ENCODE measurements at regions not wholly inside any gene's neighbourhood (a gene's known extent, or its start where the extent isn't known, plus 50 kb on each side); places are given as distances from the start of the nearest gene placed in this dataset.
A peak's percentile ranks its signal among the peaks of the same experiment; 100 is the strongest.
"Not testable (repeated sequence)": the region's sequence is repeated elsewhere in the genome, so short reads cannot be mapped to it uniquely, and the experiment has no call there.

DNA sequence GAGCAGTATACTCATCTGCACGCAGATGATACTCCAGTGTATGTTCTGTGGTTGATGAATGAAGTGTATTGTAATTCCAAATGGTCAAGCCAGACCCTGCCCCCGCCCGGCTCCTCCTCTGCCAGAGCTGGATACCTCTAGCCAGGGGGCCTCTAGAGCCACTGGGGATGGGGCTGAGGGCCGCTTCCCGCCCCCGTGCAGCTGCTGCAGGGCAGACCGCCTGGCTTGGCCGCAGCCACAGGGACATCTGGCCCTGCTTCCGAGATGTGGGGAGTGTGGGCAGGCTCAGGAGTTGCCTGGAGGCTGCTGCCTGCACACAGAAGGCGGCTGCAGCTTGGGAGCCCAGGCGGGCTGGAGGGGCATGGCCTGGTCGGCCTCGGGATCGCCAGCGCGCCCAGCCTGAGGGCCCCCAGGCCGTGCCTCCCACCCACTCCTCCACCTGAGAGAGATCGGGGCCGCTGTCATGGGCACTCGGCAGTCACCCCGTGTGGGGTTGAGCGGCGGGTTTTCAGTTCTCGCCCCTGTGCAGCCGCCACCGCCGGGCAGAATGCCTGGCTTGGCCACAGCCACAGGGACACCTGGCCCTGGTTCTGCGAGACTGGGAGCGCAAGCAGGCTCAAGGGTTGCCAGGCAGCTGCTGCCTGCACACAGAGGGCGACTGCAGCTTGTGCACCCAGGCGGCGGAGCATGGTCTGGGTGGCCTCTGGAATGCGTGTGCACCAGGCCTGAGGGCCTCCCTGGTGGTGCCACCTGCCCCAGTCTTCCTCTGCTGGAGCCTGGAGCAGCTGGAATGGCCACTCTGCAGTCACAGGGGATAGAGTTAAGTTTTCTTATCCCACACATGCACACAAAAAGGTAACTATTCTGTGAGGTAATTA lies 1643.7 kb downstream of the SPATA31A7 start:
- DNase-seq (ENCODE audit: low read depth), result not testable (repeated sequence)

DNA sequence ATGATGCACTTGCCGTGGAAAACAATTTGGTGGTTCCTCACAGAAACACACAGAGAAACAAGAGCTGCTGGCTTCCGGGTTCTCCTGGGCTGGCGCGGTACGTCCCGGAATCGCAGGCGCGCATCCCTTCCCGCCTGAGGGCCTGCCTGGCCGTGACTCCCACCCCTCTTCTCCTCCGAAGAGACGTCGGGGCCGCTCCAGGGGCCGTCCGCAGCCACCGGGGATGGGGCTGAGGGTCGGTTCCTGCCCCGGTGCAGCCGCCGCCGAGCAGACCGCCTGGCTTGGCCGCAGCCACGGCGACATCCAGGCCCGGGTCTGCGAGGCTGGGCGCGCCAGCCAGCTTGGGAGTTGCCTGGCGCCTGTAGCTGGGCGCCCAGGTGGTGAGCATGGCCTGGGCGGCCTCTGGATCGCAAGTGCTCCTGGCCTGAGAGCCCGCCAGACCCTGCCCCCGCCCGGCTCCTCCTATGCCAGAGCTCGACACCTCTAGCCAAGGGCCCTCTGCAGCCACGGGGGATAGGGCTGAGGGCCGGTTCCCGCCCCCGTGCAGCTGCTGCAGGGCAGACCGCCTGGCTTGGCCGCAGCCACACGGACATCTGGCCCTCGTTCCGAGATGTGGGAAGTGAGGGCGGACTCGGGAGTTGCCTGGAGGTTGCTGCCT lies 1647.5 kb downstream of the SPATA31A7 start:
- not testable (repeated sequence) for DNase-seq (ENCODE audit: low read depth)

DNA sequence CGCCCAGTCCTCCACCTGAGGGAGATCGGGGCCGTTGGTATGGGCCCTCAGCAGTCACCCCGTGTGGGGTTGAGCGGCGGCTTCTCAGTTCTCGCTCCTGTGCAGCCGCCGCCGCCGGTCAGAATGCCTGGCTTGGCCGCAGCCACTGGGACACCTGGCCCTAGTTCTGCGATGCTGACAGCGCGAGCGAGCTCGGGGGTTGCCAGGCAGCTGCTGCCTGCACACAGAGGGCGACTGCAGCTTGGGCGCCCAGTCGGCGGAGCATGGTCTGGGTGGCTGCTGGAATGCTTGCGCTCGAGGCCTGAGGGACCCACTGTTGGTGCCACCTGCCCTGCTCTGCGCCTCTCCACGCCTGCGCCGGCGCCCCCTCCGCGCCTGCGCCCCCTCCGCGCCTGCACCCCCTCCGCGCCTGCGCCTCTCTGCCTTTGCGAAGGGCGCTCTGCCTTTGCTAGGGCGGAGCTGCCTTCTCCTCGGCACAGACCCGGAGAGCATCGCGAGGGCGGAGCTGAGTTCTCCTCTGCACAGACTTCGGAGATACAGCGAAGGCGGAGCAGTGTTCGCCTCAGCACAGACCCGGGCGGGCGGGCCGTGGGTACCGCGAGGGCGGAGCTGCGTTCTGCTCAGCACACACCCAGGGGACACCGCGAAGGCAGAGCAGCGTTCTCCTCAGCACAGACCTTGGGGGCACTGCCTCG lies 1648.3 kb downstream of the SPATA31A7 start:
- peak; percentile 99 for DNase-seq (ENCODE audit: low read depth)

DNA sequence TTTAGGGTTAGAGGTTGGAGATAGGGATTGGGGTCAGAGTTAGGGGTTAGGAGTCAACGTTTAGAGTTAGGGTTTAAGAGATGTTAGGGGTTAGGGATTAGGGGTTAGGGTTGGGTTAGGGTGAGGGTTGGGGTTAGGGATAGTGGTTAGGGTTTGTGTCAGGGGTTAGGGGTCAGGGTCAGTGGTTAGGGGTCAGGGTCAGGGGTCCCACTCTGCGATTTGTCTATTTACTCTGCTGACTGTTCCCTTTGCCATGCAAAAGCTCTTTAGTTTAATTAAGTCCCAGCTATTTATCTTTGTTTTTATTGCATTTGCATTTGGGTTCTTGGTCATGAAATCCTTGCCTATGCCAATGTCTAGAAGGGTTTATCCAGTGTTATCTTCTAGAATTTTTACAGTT lies 1649.3 kb downstream of the SPATA31A7 start:
- DNase-seq (ENCODE audit: low read depth), result not testable (repeated sequence)

DNA sequence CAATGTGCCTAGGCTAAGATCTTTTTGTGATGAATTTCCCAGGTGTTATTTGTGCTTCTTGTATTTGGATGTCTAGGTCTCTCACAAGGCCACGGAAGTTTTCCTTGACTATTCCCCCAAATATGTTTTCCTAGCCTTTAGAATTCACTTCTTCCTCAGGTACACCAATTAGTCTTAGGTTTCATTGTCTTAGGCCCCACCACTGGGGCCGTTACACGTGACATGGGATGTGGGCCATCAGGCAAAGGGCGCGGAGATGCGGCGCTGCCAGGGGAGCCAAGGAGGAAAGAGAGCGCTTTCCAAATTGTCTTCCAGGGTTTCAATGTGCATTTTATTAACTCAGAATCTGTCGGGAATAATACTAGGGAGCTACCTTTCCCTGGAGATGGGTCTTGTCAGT lies 1653.3 kb downstream of the SPATA31A7 start:
- not testable (repeated sequence) for DNase-seq (ENCODE audit: low read depth)

DNA sequence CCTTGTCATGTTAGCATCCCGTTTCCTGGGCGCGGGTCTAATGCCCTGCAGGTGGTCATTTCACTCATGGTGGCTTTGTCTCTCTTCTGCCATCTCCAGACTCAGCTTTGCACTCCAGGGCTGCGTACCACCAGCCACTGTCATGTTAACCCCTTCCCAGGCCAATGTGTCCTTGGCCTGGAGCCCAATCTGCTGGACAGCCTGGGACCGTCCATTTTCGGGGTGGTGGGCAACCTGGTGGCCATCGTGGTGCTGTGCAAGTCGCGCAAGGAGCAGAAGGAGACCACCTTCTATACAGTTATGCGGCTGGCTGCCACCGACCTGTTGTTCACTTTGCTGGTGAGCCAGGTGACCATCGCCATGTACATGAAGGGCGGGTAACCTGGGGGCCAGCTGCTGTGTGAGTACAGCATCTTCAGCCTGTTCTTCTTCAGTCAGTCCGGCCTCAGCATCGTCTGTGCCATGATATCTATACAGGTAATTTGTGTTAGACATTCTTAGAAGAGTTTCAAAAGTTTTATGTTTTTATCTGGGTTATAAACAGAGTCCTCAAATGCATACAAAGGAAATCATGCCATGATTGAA lies 1654.0 kb downstream of the SPATA31A7 start:
- DNase-seq (ENCODE audit: low read depth), result not testable (repeated sequence)

DNA sequence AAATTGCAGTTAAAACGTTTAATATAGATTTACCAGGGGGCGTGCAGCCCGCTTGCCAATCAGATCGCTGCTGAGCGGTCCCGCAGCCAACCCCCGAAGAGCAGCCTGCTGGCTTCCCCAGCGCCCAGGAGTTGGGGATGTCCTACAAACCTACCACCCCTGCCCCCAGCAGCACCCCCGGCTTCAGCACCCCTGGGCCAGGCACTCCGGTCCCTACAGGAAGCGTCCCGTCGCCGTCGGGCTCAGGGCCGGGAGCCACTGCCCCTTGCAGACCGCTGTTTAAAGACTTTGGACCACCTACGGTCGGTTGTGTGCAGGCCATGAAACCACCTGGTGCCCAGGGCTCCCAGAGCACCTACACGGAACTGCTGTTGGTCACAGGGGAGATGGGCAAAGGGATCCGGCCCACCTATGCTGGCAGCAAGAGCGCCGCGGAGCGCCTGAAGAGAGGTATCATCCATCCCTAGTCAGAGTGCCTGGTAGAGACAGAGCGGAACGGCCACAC lies 1654.9 kb downstream of the SPATA31A7 start:
- DNase-seq (ENCODE audit: low read depth), result not testable (repeated sequence)

DNA sequence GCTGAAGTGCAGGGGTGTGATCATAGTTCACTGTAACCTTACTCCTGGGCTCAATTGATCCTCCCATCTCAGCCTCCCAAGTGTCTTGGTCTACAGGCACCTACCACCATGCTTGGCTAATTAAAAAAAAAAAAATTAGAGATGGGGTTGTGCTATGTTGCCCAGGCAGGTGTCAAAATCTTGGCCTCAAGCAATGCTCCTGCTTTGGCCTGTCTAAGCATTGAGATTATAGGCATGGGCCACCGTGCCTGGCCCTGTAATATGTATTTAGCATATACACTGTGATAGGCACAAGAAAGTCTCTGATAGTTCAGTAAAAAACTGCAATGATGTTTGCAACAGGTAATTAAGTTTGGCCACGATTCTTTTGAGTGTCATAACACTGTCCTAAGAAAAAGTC lies 1658.4 kb downstream of the SPATA31A7 start:
- DNase-seq (ENCODE audit: low read depth), result not testable (repeated sequence)

DNA sequence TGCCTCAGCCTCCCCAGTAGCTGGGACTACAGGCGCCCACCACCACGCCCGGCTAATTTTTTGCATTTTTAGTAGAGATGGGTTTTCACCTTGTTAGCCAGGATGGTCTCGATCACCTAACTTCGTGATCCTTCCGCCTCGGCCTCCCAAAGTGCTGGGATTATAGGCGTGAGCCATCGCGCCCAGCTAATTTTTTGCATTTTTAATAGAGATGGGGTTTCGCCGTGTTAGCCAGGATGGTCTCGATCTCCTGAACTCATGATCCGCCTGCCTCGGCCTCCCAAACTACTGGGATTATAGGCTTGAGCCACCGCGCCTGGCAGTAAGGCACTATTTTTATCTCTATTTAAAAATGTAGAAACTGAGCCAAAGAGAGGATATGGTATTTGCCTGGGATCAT lies 1660.2 kb downstream of the SPATA31A7 start:
- DNase-seq (ENCODE audit: low read depth), result not testable (repeated sequence)

DNA sequence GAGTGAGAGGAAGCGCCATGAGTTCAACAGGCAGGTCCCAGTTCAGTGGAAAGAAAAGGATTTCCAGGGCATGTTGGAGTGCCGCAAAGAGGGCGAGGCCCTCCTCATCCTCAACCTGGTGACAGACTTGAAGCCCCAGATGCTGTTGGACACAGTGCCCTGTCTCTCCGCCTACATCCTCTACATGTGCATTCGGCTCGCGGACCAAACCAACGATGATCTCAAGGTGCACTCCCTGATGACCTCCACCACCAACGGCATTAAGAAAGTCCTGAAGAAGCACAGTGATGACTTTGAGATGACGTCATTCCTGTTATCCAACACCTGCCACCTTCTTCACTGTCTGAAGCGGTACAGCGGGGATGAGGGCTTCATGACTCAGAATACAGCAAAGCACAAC lies 1667.4 kb downstream of the SPATA31A7 start:
- not testable (repeated sequence) for DNase-seq (ENCODE audit: low read depth)

DNA sequence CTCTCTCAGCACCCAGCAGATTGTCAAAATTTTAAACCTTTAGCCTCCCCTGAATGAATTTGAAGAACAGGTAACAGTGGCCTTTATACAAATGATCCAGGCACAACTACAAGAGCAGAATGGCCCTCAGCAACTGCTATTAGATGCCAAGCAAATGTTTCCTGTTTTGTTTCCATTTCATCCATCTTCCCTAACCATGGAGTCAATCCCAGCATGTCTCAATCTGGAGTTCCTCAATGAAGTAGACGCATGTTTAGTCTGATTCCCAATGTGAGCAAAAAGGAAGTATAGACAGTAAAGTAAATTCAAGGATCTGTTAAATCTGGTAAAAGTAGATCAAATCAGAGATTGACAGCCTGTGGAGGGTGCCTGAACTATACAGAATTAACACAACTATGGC lies 1668.4 kb downstream of the SPATA31A7 start:
- not testable (repeated sequence) for DNase-seq (ENCODE audit: low read depth)

DNA sequence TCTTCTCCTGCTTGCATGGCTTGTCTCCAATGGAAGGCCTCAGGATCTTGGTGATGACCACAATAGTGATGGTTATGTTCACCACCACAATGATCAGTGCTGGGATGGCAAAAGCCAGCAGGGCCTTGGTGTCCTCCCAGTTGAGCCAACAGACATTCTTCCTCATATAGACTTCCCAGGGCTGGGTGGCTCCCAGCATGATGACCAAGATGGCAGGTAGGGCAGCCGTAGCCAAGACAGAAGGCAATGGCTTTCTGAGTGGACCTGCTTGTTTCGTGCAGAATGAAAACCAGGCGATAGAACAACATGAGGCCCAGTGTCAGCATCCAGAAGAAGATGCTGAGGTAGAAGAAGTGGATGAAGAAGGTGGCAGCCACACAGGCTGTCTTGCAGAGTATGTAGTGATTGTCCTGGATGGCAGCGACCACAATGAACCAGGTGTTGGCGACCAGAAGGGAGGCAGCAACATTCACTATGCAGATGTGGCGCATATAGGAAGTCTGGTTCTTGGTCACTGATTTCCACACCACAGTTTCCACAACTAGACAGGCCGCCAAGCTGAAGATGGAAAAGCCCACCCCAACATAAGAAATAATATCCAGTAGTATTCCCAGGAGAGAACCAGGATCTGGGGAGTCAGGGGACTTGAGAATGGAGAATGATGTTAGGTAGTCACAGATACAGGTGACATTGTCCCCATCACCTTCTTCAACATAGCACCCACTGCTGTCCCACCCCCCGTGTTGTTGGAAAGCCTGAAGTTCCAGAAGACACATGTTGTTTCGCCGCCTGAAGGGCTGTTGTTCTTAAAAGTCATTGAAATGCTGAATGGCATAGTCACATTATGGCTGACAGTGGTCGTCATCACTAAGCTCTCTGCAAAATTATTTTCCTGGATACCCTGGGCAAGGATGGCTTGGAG lies 1671.4 kb downstream of the SPATA31A7 start:
- not testable (repeated sequence) for DNase-seq (ENCODE audit: low read depth)

DNA sequence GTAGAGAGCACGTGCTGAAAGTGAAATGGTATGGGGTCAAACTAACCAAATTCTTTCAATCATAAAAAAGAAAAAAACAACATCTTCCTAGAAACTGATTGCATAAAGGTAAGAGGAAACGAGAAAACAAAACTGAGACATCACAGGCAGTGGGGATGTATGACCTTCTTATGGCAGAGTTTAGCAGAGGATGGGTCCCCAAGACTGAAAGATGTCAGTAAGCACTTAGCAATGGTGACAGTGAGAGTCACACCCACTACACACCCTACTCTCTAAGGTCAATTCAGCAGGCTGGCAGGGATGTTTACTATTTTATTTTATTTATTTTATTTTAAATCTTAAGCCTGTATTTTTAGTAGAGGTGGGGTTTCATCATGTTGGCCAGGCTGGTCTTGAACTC lies 1672.3 kb downstream of the SPATA31A7 start:
- DNase-seq (ENCODE audit: low read depth), result not testable (repeated sequence)

DNA sequence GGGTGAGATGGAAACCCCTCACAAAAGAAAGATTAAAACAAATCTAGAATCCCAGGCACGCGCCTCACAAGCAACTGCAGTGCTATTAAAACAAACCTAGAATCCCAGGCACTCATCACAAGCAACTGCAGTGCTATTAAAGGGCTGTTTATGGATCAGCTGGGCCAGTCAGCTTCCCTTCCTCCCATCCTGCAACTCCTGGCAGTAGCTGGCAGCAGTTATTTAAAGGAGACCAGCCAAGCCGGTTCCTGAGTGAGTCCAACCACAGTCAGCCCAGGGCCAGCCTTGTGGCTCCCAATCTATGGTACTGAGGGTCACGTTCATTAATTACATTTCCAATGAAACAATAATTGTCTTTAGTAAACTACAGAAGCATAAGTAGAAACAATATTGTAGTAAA lies 1673.5 kb downstream of the SPATA31A7 start:
- not testable (repeated sequence) for DNase-seq (ENCODE audit: low read depth)

DNA sequence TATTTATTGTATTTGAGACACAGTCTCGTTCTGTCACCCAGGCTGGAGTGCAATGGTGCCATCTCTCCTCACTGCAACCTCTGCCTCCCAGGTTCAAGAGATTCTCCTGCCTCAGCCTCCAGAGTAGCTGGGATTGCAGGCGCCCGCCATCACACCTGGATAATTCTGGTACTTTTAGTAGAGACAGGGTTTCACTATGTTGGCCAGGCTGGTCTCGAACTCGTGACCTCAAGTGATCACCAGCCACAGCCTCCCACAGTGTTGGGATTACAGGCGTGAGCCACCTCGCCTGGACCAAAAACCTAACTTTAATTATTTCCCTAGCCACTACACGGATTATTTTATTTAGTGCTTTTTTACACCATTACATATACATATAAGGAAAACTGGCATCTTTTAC lies 1674.0 kb downstream of the SPATA31A7 start:
- not testable (repeated sequence) for DNase-seq (ENCODE audit: low read depth)

DNA sequence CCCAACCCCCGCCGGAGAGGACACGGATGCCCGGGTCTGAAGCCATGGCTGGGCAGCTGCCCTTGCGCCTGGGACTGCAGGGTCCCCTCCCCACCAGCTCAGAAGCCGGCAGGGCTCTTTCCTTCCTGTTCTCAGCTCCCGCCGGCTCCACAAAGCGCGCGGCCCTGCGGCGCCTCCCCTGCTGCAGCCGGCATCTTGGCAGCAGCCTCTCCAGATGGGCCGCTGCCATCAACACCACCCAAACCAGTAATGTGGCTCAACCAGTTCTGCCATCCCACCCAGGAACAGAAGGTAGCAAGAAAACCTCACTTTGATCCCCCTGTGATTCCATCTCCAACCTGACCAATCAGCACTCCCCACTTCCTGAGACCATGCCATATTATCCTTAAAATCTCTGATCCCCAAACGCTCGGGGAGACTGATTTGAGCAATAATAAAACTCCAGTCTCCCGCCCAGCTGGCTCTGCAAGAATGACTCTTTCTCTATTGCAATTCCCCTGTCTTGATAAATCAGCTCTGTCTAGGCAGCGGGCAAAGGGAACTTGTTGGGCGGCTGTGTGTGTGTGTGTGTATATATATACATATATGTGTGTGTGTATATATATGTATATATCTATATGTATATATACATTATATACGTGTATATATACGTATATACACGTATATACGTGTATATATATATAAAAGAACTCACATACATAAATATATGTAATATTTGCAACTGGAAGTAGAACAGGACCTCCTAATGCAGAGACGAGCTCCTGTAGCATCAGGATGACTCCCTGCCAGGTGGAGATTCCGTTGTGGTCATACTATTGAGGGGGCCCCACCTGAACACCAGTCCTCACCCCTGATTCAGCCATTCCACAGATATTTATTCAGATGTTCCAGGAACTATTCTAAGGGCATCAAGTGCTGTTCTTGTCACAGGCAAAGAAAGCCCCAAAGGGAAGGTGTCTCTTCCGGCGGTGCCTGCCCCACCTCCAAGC lies 1674.9 kb downstream of the SPATA31A7 start:
- DNase-seq (ENCODE audit: low read depth), result not testable (repeated sequence)

DNA sequence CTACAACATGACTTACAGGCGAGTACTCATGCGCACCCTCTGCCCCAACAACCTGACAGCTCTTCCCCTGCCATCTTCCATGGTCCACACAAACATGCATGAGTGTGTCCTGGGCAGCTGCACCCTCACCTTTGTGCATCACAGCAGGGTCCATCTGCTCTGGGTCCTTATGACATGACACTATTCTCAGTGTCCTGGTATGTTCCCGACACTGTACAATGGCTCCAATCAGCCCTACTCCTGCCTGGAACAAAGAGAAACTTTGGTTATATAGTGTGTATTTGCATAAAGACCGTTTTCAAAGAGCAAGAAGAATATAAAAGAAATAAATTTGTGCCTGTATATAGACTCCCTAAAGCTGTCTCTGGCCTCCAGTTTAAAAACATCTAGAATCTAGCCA lies 1679.2 kb downstream of the SPATA31A7 start:
- not testable (repeated sequence) for DNase-seq (ENCODE audit: low read depth)

DNA sequence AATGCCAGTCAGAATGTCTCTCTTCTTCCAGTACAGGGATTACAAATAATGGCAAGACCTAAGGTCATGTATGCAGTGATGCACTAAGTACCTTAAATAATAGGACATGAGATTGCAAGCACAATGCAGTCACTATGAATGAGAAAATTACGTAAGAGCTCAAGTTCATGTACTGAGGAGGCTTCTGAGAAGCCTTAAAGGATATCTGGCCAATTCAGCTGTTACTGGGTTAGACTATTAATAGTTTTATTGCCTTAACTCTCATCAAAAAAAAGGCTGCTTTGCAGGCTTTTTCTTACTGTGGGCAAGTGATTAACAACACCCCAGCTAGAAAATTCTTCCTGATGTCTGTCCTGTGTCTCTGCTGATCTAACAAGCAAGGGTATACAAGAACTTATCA lies 1681.9 kb downstream of the SPATA31A7 start:
- DNase-seq (ENCODE audit: low read depth), result not testable (repeated sequence)

DNA sequence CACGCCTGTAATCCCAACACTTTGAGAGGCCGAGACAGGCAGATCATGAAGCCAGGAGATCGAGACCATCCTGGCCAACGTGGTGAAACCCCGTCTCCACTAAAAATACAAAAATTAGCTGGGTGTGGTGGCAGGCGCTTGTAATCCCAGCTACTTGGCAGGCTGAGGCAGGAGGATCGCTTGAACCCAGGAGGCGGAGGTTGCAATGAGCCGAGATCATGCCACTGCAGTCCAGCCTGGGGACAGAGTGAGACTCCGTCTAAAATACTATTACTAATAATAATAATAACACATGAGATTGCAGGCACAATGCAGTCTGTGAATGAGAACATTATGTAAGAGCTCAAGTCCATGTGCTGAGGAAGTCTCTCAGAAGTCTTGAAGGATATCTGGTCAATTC lies 1684.4 kb downstream of the SPATA31A7 start:
- not testable (repeated sequence) for DNase-seq (ENCODE audit: low read depth)

Measured in stimulated activated CD8-positive, alpha-beta memory T cell treated with anti-CD3 and anti-CD28 coated beads, Interleukin-4, amount 100 ng/mL, for 24 hours (primary cell).